LoVo (cell line): ENCODE measurements at regions not wholly inside any gene's neighbourhood (a gene's known extent, or its start where the extent isn't known, plus 50 kb on each side); places are given as distances from the start of the nearest gene placed in this dataset.

Experiments used
- DNase-seq: peaks from one replicate; pipeline ENCODE4 v3.0.0-alpha.2; 2016; ENCODE audit warnings: low spot score

DNA sequence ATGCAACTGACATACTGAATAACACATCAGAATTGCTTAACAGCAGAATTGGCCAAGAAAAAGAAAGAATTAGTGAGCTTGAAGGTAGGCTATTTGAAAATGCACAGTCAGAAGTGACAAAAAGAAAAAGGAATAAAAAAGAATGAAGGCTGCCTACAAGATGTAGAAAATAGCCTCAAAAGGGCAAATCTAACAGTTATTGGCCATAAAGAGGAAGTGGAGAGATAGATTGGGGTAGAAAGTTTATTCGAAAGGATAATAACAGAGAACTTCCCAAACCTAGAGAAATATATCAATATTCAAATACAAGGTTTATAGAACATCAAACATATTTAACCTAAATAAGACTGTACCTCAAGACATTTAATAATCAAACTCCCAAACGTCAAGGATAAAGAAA, 67.5 kb downstream of the ATP6V1G3 start:
- DNase-seq: no peak

DNA sequence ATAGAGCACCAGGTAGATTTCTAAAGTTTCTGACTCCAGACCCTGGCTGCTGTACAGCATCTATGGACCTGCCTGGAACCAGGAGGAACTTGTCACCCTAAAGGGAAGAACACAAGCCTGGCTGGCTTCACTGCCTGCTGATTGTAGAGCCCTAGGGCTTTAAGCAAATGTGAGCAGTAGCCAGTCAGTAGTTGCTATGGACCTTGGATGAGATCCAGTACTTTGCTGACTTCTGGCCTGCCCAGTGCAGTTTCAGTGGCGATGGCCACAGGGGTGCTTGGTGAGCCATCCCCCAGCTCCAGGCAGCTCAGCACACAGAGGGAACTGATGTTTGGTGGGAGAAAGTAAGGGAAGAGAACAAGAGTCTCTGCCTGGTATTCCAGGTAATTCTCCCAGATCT, 68.4 kb downstream of the ATP6V1G3 start:
- no peak for DNase-seq

DNA sequence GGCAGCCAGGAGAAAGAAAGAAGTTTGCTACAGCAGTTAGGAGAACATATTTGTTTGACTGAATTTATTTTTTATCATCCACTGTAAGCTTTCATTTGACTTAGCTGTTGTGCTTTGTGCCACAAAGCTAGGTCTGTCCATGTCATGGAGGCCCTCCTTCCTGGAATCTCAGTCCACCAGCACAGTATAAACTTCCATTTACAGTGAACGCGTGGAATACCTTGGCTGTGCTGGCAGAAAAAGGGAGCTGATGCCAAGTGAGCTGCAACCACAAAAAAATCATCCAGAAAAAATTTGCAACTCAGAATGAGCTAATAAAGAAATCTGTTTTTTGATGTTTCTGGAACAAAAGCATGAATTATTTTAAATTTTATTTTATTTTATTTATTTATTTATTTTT, 72.6 kb downstream of the ATP6V1G3 start:
- no peak for DNase-seq

DNA sequence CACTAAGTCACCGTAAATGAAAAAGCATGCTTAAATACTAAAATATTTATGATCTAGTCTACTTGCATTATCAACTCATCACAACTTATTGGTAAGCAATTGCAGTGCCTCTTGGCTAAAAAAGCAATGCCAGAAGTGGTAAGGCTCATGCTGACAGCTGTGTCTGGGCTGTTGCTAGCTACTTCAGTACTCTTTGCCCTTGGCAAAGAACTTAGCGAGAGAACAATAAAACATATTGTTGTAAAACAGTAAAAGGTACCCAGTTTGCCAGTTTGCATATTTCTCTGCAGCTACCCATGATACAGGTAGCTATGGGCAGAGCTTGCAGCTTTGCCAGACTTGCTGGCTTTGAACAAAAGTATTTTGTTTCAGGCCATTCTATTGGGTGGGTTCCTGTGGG, 73.1 kb downstream of the ATP6V1G3 start:
- no peak for DNase-seq

DNA sequence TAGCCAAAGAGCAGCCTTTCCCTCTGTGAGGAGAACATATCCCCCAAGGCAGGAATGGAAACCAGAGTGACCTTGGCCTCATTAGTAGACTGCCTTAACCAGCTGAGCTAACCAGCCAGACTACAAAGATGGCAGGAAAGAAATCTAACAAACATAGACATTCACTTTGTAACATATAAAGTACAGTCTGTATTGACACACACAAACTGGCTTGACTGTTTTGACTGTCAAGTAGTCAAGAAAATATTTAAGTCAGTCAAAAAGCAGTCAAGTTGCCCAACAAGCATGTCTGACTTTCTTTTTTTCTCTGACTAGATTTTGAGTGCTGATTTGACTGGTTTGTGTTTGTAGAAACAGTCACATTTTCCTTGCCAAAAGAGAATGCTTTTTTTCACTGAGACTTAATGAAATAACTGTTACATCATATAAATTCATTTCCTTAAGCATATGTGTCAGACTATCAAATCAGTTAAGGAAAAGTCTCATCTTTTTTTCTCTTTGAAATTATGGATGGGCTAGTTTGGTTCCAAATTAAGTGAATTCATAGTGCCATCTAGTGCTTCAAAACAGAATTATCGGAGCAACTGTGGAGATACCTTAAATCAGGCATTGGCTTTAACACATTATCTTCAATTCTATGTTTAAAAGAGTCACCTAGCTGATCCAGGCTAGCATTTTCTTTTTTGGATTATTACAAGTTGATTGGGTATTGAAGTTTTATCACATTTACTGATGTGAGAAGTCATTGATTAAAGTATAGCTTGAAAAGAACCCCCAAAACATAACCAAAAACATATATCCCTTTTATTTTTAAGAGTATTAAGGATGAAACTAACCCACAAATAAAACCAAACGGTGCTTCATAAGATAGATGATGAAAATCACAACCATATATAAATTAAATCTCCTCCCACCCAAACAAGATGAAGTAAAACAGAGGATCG, 75.0 kb downstream of the ATP6V1G3 start:
- DNase-seq: peak; percentile 63

DNA sequence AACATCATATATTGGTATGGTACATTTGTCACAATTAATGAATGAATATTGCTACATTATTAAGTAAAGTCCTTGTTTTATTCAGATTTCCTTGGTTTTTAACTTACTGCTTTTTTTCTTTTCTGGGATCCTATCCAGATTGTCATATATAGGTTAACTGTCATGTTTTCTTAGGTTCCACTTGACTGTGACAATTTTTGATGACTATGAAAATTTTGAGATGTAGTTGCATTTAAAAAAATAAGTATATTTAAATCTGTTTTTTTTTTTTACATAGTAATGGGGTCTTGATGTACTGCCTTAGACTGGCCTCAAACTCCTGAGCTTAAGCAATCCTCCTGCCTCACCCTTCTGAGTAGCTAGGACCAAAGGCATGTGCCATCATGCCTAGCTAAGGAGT, 76.8 kb downstream of the ATP6V1G3 start:
- no peak for DNase-seq

DNA sequence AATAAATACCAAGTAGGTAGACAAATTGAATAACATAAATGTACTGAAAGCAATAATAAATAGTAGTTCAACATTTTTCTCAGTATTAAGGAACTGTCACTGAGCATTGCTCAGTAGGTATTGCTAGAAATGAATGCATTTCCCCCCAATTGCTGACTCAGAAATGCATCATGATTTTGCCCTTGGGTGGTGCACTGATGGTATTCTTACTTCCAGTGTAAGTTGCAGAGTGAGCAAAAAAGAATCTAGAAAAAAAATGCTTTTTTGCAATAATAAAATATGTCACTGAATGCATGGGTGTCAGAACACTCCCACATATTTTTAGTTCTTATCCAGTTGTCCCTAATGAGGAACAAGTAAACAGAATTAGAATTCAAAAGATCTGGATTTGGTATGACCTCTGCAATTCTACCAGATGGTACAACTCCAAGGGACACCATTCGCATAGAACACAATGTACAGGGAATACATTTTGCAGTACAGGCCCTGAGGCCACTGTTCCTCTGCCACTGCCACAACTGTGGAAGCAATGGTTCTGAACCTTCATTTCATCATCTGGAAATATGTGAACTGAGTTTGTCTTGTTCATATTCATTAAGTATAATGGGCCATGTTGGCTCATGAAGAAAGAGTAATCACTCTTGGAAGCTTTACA, 78.0 kb downstream of the ATP6V1G3 start:
- DNase-seq: no peak

DNA sequence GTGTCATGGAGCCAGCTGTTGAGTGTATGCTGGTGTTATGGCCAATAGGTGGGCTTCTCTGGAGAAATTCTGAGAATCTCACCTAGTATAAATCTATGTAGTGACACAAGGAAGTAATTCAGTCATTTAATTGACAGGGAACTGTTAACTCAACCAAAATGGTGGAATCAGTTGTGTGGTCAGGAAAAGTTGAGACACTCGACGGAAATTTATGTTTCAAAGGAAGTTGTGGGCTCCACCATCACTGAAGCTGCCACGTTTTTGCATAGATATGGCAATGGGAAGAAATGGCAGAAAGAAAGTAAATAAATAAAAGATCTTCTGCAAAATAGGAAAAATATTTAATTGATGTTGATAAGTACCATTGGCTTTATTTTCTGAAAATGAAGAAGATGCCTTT, 84.5 kb downstream of the ATP6V1G3 start:
- DNase-seq: no peak

DNA sequence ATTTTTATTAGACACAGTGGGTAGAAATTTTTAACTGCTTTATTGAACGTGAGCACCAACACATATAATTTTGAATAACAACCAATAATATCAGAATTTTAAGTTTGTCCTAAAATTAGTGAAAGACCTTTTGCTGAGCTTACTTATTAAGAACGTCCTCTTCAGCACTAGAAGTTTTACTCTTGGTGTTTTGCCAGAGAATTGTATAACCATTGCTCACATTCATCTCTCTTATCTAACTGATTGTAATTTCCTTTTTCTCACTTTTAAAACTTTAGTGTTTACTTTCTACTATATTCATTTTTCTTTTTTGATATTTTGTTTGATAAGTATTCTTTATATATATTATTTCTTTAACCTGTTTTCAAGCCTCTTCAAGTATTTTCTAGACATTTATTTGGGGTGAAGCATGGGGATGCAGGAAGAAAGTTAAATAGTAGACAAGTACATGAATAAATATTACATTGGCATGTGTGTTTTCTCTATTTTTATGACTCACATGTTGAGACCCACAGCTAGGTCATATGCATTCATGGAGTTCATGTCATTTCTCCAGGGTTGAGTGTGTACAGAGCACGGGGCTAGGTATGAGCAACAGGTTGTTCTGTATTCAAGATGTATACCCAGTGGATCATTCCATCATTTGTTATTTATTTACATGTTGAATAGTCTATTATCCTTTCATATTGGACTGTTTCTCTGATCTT, 90.6 kb downstream of the ATP6V1G3 start:
- DNase-seq: peak; percentile 66

DNA sequence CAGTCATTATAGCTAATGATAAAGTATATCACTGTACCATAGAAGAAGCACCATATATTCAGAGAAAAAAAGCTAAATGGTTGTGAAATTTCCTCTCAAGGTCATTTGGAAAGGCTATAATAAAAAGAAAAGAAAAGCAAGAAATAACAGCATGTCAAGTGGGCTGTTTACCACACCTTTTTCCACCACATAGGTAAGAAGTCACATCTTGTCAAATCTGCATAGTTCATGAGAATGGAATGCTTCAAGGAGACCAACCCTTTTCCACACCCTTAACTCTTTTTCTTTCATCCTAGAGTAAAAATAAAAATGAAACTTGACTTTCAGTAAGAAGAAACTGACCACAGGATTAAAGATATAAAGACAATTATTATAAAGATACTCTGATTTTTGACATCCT, 91.2 kb downstream of the ATP6V1G3 start:
- DNase-seq: peak; percentile 80

DNA sequence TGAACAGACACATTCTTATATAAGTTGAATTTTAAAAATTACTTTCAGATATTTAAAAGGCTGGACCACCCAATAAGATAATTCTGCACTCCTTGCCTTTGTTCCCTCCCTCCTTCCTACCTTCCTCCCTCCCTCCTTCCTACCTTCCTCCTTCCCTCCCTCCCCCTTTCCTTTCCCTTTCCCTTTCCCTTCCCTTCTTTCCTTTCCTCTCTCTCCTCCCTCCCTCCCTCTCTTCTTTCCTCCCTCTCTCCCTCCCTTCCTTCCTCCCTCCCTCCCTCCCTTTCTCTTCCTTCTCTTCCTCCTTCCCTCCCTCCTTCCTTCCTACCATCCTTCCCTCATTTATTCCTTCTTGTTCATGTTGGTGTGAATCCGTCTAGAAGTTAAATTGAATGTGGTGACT, 93.0 kb downstream of the ATP6V1G3 start:
- DNase-seq: no peak

DNA sequence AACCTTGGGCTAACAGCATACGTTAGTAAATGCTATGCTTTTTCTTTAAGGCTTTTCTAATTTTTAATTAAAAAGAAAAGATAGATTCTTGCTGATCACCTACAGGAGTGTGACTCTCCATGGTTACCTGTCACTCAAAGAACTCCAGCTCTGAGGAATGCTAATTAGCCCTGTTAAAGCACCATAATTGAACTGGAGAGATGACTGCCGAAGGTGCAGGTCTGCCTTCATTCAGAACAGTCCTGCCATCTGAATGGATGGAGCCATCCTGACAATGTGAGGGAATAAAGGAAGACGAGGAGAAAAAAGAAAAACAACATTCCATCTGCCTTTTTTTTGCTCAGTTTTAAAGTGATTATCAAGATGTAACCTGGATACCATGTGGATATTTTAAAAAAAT, 94.6 kb downstream of the ATP6V1G3 start:
- no peak for DNase-seq

DNA sequence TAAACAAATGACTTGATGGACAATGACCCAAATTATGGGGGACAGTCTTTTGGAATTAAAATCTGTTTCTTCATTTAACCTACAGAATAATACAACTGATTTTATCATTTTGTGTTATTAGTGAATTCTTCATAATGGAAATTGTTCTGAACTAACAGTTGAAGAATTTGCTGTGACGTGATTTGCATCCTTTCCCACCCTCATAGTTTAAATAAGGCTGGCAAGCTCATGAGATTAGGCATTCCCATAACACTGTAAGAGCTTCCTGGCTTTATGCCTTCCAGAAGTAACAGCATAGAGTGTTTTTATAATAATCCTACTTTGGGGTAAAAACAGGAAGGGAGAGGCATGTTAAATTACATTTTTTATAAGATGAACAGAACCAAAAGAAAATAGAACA, 95.7 kb downstream of the ATP6V1G3 start:
- no peak for DNase-seq

DNA sequence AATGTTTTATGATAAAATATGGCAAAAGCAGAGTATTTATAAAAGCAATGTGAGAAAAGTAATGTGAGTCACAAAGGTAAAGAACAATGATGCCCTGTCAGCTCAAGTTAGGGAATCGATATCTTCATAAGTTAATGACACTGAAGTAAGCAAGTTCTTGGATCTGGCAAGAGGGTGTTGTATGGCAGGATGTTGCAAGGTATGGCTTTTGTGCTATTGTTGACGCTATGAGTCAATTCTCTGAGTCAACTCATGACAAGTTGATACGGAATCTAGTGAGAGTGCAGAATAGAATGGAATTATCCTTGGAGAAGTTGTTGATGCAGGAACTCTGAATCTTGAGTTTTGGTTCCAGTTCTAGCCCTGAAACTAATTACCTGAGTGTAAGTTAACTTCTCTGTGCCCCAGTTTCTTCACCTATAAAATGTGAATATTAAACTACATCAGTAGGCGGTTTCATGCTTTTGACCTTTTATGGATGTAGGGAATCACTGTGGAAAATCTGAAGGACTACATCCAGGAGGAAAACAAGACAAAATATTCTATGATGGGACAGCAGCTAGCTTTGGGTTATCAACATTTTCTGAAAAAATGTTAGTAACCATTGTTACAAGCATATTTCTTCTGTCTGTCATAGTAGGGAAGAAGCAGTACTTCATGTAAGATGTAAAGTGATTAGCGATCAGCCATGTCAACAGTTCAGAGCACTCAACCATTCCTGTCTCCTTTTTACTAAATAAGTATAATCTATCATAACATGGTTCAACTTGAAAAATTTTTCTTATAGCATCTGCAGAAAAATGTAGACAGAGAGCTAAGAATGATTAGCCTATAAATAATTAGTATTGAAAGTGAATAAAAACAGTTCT, 96.9 kb downstream of the ATP6V1G3 start:
- DNase-seq: peak; percentile 82

DNA sequence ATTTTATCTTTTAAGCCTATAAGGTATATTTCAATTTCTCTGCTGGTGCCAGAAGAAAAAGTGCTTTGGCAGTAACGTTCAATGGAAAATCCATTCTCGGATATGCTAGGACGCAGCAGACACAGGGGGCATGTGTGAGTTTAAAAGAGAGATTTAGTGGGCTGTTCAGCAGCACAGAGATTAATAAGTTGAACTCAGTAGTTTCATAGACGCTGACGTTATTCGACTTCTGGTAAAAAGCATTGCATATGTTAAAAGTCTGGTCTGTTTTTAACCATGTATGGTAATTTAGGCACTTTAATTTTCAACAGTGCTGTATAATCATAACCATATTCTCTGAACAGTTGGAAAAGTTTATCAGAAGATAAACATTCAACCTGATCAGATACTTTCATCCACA, 99.6 kb downstream of the ATP6V1G3 start:
- no peak for DNase-seq

DNA sequence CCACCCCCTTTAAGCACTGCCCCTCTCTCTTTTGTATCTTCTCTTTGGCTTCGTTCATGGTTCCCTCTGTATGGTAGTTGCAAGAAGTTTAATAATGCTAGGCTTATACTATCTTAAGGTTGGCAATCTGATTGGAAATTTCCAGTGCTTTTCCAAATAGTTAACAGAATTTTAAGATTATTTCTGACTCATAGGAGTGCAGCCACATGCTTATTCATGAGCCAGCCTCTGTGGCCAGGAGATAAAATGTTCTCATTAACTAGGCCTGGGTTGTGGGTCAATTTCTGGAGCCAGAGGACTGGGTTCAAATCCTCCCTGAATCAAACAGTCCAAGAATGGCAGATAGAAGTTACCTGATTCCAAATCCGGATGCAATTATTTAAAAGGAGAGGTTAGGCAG, 103.1 kb downstream of the ATP6V1G3 start:
- no peak for DNase-seq

DNA sequence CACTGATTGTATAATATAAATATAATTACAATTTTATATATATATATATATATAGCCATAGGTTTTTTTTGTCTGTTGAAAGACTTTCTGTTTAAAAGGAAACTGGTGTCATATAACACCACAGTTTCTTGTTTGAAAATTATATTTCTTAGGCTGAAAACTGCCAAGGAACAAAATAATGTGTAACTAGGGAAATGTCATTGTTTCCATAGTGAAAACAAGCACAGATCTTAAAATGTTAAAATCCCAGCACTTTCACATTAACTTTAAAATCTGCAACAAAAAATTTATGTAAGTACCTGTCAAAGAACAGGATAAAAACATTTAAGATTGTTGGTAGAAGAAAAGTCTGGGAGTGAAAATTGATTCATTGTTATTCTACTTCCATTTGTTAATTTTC, 104.2 kb downstream of the ATP6V1G3 start:
- DNase-seq: no peak

DNA sequence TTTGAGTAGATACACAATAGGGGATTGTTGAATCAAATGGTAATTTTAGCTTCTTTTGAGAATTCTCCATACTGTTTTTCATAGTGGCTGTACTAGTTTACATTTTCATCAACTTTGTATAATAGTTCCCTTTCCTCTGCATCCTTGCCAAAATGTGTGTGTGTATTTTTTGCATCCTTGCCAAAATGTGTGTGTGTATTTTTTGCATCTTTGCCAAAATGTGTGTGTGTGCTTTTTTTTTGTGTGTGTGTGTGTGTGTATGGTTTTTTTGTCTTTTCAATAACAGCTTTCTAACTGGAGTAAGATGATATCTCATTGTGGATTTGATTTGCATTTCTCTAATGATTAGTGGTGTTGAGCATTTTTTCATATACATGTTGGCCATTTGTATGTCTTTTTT, 105.4 kb downstream of the ATP6V1G3 start:
- no peak for DNase-seq

DNA sequence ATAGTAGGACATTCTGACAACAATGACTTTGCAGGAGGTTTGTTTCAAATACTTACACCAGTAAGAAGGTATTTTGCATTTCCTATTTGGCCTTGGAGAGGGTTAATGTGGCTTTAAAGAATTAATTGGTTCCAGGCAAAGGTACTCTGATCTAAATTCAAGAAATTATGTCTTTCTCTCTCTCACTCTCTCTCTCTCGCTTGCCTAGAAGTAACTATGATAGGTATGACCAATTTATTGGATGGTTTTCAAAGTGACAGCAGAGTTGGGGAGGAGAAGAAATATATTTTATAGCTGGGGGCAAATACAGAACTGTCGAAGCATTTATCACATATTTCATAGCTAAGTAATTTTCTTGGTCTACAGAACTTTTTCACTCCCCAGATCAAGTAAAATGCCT, 116.0 kb downstream of the ATP6V1G3 start:
- no peak for DNase-seq

DNA sequence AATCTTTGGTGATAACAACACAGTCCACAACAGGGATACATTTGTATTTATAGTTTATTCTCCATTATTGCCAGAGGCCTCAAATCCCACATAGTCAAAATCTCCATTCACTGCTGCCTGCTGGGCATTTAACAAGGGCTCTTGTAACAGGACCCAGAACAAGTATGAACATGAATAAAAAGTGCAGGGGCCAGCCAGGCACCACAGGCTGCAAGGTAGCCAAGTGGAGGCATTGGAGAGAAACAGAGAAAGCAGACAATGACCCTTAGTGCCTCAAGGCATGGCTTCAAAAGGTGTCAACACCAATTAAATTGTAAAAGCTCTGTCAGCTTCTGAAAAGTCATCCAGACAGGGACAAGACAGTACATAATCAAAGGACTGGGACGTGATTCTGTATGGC, 116.8 kb downstream of the ATP6V1G3 start:
- DNase-seq: no peak

DNA sequence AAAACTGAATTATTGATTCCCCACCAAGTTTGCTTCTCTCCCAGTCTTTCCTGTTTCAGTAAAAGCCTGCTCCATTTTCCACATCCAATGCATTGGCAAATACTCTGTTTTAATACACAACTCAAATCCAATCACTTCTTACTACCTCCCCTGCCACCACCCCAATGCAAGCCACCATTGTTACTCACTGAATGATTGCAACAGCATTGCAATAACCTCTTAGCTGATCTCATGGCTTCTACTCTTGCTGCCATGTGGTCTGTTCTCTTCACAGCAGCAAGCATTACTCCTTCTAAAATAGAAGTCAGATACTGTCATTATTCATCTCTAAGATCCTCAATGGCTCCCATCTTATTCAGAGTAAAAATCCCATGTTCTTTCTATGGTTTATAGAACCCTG, 123.4 kb downstream of the ATP6V1G3 start:
- no peak for DNase-seq

DNA sequence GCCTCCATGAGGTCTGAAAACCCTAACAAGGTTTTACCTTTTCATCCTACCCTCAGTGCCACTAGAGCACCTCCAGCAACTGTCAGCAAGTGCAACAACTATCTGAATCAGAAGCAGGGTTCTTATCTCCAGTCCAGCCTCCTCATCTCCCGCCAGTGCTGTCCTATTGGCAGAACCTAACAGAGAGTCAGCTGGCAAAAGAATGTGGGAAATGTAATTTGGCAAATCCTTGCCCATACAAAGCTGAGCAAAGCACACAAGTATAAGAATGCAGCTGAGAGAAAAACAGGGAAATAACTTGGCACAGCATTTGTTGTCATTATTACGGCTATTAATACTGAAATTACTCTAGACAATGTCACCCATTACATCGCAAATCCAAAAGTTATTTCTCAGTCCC, 124.2 kb downstream of the ATP6V1G3 start:
- no peak for DNase-seq
